K562 (cell line): ENCODE measurements at regions not wholly inside any gene's neighbourhood (a gene's known extent, or its start where the extent isn't known, plus 50 kb on each side); places are given as distances from the start of the nearest gene placed in this dataset.

Experiments
- ATAC-seq: fragments of 200-7000 bp; cut with Tn5 transposase; 3 replicates; pipeline ENCODE4 v1.9.1; 2020; ENCODE audit warnings: moderate library complexity
- BruUV-seq: library from RNA; stranded (reverse); fragments of 400-500 nt; replicated peaks from 2 replicates; lab custom pipeline; 2021; lab: Mats Ljungman, UMichigan
- CTCF ChIA-PET: fragments of 300-600 bp; formaldehyde crosslinking; extraction: SDS; loops from one replicate; lab custom pipeline; 2021; ENCODE audit warnings: low intra/inter-chr PET ratio; lab: Yijun Ruan, JAX
- POLR2A ChIA-PET: fragments of 300-600, 350-650 bp; sonication (Branson Sonifier 250); formaldehyde crosslinking; extraction: SDS; loops from one replicate; lab custom pipeline; 2021; ENCODE audit warnings: antibody characterized with exemption, inconsistent platforms; lab: Yijun Ruan, JAX
- DNase-seq, 4 experiments: peaks; one replicate each; pipeline versions ENCODE4 v3.0.0 to v3.0.0-alpha.2; 2011 to 2018; ENCODE audit warnings: low spot score in 3 of 4, mixed read lengths in 3 of 4; ENCODE audit errors: extremely low read depth in 1 of 4
- FAIRE-seq: peaks from 2 replicates; lab custom pipeline; 2011; peaks lifted over from hg19 to GRCh38; lab: Jason Lieb, UNC
- H2AFZ ChIP-seq: 2 replicates; pipeline ENCODE4 v1.6.0; 2011; ENCODE audit warnings: low read depth, low read length, control low read depth, inconsistent platforms
- H3K27ac ChIP-seq: fragments of 200-600 bp; 3 replicates; pipeline ENCODE4 v1.8.0; 2011; ENCODE audit warnings: low read depth, mild to moderate bottlenecking, control low read depth, inconsistent platforms, low read length, moderate library complexity, mixed read lengths; ENCODE audit errors: extremely low read depth
- H3K27me3 ChIP-seq, 2 experiments: fragments of 300-600 bp in 1 of 2; 2 replicates in 1 of 2; 3 replicates in 1 of 2; pipeline versions ENCODE4 v1.6.0 to v1.8.0; 2011; ENCODE audit warnings: inconsistent platforms in 2 of 2, low read length in 2 of 2, mild to moderate bottlenecking in 1 of 2, mixed read lengths in 1 of 2, moderate library complexity in 1 of 2; ENCODE audit not compliant: control insufficient read depth in 2 of 2, insufficient read depth in 2 of 2
- H3K36me3 ChIP-seq: fragments of 300-600 bp; 3 replicates; pipeline ENCODE4 v1.8.0; 2011; ENCODE audit warnings: mild to moderate bottlenecking, low read length, inconsistent platforms; ENCODE audit not compliant: control insufficient read depth, insufficient read depth
- H3K4me1 ChIP-seq, 2 experiments: fragments of 200-600 bp in 1 of 2; replicated peaks in 1 of 2; 2 replicates in 1 of 2; 3 replicates in 1 of 2; pipeline versions ENCODE4 v1.5.1 to v1.8.0; 2011; ENCODE audit warnings: inconsistent platforms in 2 of 2, low read length in 2 of 2, mild to moderate bottlenecking in 1 of 2, mixed read lengths in 1 of 2, moderate library complexity in 1 of 2; ENCODE audit not compliant: control insufficient read depth in 2 of 2, insufficient read depth in 2 of 2
- H3K4me2 ChIP-seq: 2 replicates; pipeline ENCODE4 v1.6.1; 2011; ENCODE audit warnings: low read length, control low read depth, inconsistent platforms, mixed read lengths; ENCODE audit not compliant: insufficient read depth
- H3K4me3 ChIP-seq: fragments of 200-600 bp; sonication (generic), shearing (Covaris generic); 2 replicates; pipeline ENCODE4 v1.5.1; 2016; ENCODE audit warnings: control low read depth, inconsistent platforms
- H3K79me2 ChIP-seq: fragments of 200-600 bp; 3 replicates; pipeline ENCODE4 v1.8.0; 2011; ENCODE audit warnings: low read length, inconsistent platforms; ENCODE audit not compliant: control insufficient read depth, insufficient read depth
- H3K9ac ChIP-seq, 2 experiments: 2 replicates each; pipeline versions ENCODE4 v1.6.0 to v1.6.1; 2011; ENCODE audit warnings: low read depth in 2 of 2, low read length in 2 of 2, control low read depth in 1 of 2, inconsistent platforms in 1 of 2, mild to moderate bottlenecking in 1 of 2, mixed read lengths in 1 of 2; ENCODE audit not compliant: insufficient read depth in 1 of 2
- H3K9me1 ChIP-seq: one replicate; pipeline ENCODE4 v1.6.0; 2011; ENCODE audit warnings: inconsistent platforms, mild to moderate bottlenecking, low read length, moderate library complexity; ENCODE audit not compliant: control insufficient read depth, insufficient read depth
- H3K9me3 ChIP-seq: replicated peaks from 2 replicates; pipeline ENCODE4 v1.5.1; 2011; ENCODE audit warnings: low read depth, low read length, inconsistent platforms; ENCODE audit not compliant: control insufficient read depth, insufficient read depth
- H4K20me1 ChIP-seq: replicated peaks from 2 replicates; pipeline ENCODE4 v1.6.1; 2011; ENCODE audit warnings: low read length, inconsistent platforms, mixed read lengths; ENCODE audit not compliant: control insufficient read depth, insufficient read depth
- HDAC6 ChIP-seq: IDR thresholded peaks from 2 replicates; pipeline ENCODE4 v1.6.1; 2012; ENCODE audit warnings: low read depth, mild to moderate bottlenecking, control low read depth, inconsistent platforms, low read length, moderate library complexity
- KLF1 ChIP-seq: fragments of 450-650 bp; IDR thresholded peaks from 2 replicates; pipeline ENCODE4 v1.6.1; 2016; ENCODE audit warnings: missing genetic modification characterization, missing compliant biosample characterization
- KLF16 ChIP-seq: IDR thresholded peaks from 2 replicates; pipeline ENCODE4 v1.6.1; 2016; ENCODE audit warnings: antibody characterized with exemption
- NBN ChIP-seq: fragments of 450-650 bp; IDR thresholded peaks from 2 replicates; pipeline ENCODE4 v1.6.1; 2016; ENCODE audit warnings: low read depth, mild to moderate bottlenecking
- NFIC ChIP-seq: fragments of 450-650 bp; IDR thresholded peaks from 2 replicates; pipeline ENCODE4 v1.6.1; 2017; ENCODE audit warnings: mild to moderate bottlenecking, inconsistent platforms
- RBBP5 ChIP-seq: fragments of 200-600 bp; sonication (generic); IDR thresholded peaks from 2 replicates; pipeline ENCODE4 v1.6.1; 2012; ENCODE audit warnings: borderline replicate concordance, mild to moderate bottlenecking, low read length, control low read depth, inconsistent platforms; ENCODE audit not compliant: insufficient read depth, poor library complexity, severe bottlenecking
- RFX7 ChIP-seq: fragments of 250-450 bp; sonication (Bioruptor Pico); IDR thresholded peaks from 2 replicates; pipeline ENCODE4 v1.5.1; 2021; ENCODE audit warnings: mild to moderate bottlenecking
- RUNX1 ChIP-seq: sonication (generic); IDR thresholded peaks from 2 replicates; pipeline ENCODE4 v1.6.1; 2016; ENCODE audit warnings: antibody characterized with exemption, low read depth
- SP1 ChIP-seq: sonication (generic); formaldehyde crosslinking; IDR thresholded peaks from 2 replicates; pipeline ENCODE4 v1.8.1; 2022; ENCODE audit warnings: mild to moderate bottlenecking, missing genetic modification reagents
- U2AF2 ChIP-seq: fragments of 200-400 bp; formaldehyde crosslinking; optimal IDR thresholded peaks from 2 replicates; pipeline ENCODE3; 2017; ENCODE audit warnings: low read depth, mild to moderate bottlenecking, low read length
- ZNF197 ChIP-seq: fragments of 200-800 bp; sonication (Bioruptor generic); IDR thresholded peaks from 2 replicates; pipeline ENCODE4 v1.6.1; 2016; ENCODE audit warnings: low read depth, missing genetic modification characterization, missing compliant biosample characterization
- WGBS: fragments of 100-300 bp; shearing (Covaris generic); methylation state at CpG from one replicate; pipeline ENCODE4 v1.1.6; 2016; ENCODE audit warnings: low coverage, mixed read lengths; ENCODE audit not compliant: insufficient coverage; ENCODE audit errors: missing lambda C conversion rate; 5-methylcytosine and 5-hydroxymethylcytosine counted together
- in situ Hi-C: fragments of 300-500 bp; cut with MboI; formaldehyde crosslinking; loops from 4 replicates; pipeline ENCODE4 v1.15.0; 2018; ENCODE audit warnings: inconsistent platforms, mixed read lengths
- intact Hi-C: fragments of 100-400 bp; cut with micrococcal nuclease; formaldehyde crosslinking; loops from 2 replicates; pipeline ENCODE4 v1.14.2; 2022
- TF ChIP-seq, protein P1 (sequence below): IDR thresholded peaks from 2 replicates; pipeline ENCODE4 v1.6.1; 2014; ENCODE audit warnings: antibody characterized with exemption
- TF ChIP-seq, protein P2 (sequence below): sonication (generic); formaldehyde crosslinking; IDR thresholded peaks from 2 replicates; pipeline ENCODE4 v1.5.0; 2020; ENCODE audit warnings: missing genetic modification reagents

GRCh38 chr16:48870141-48870540 lies 260.2 kb upstream of the N4BP1 start:
- H3K9me3 ChIP-seq = no peaks in the 10 kb centered on the region
- no peaks in the 10 kb centered on the region for H3K4me1 ChIP-seq
- H2AFZ ChIP-seq = no peak overlapping the region
- in situ Hi-C loops = no loop called here
- no peak overlapping the region for H3K4me3 ChIP-seq
- H3K79me2 ChIP-seq = no peaks in the 10 kb centered on the region
- no peaks in the 10 kb centered on the region for H3K36me3 ChIP-seq
- CTCF ChIA-PET = no interaction called here
- H3K9me1 ChIP-seq = no peaks in the 10 kb centered on the region
- no peaks in the 10 kb centered on the region for H3K27me3 ChIP-seq
- 0% methylated on average over 1 of the region's 2 CpGs for WGBS
- no peak overlapping the region for H3K4me2 ChIP-seq
- H4K20me1 ChIP-seq = no peaks in the 10 kb centered on the region; the same call in 1 of the 2 replicates
- TF ChIP-seq RUNX1 = no peak
- TF ChIP-seq, protein P1, sequence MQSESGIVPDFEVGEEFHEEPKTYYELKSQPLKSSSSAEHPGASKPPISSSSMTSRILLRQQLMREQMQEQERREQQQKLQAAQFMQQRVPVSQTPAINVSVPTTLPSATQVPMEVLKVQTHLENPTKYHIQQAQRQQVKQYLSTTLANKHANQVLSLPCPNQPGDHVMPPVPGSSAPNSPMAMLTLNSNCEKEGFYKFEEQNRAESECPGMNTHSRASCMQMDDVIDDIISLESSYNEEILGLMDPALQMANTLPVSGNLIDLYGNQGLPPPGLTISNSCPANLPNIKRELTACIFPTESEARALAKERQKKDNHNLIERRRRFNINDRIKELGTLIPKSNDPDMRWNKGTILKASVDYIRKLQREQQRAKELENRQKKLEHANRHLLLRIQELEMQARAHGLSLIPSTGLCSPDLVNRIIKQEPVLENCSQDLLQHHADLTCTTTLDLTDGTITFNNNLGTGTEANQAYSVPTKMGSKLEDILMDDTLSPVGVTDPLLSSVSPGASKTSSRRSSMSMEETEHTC = no peak
- TF ChIP-seq HDAC6 = no peak
- TF ChIP-seq RFX7 = no peak
- TF ChIP-seq, all 486 proteins: peak for 0
- intact Hi-C loops = no loop called here
- Histone ChIP-seq H3K27ac (no peak overlapping the region), H3K9ac (no peak overlapping the region)
- POLR2A ChIA-PET = no interaction called here
- DNase-seq = no peak
- no TSS peak for BruUV-seq
- ATAC-seq = no peak
- no peak for FAIRE-seq

GRCh38 chr16:48865520-48865919 lies 255.5 kb upstream of the N4BP1 start:
- Histone ChIP-seq H3K4me1 (no peaks in the 10 kb centered on the region), H3K27ac (no peak overlapping the region), H3K4me3 (no peak overlapping the region), H3K27me3 (no peaks in the 10 kb centered on the region), H3K4me2 (no peak overlapping the region), H3K36me3 (no peaks in the 10 kb centered on the region), H4K20me1 (no peaks in the 10 kb centered on the region; the same call in 1 of the 2 replicates), H3K79me2 (no peaks in the 10 kb centered on the region), H2AFZ (no peak overlapping the region), H3K9ac (no peak overlapping the region), H3K9me3 (no peaks in the 10 kb centered on the region), H3K9me1 (no peaks in the 10 kb centered on the region)
- no peak for DNase-seq
- in situ Hi-C loops = no loop called here
- intact Hi-C loops = no loop called here
- CTCF ChIA-PET = no interaction called here
- TF ChIP-seq ZNF197 (CRISPR knock-in tag) = no peak
- TF ChIP-seq RBBP5 = no peak
- TF ChIP-seq U2AF2 = no peak
- TF ChIP-seq NBN = no peak
- TF ChIP-seq, protein P2, sequence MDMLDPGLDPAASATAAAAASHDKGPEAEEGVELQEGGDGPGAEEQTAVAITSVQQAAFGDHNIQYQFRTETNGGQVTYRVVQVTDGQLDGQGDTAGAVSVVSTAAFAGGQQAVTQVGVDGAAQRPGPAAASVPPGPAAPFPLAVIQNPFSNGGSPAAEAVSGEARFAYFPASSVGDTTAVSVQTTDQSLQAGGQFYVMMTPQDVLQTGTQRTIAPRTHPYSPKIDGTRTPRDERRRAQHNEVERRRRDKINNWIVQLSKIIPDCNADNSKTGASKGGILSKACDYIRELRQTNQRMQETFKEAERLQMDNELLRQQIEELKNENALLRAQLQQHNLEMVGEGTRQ (CRISPR knock-in tag) = no peak
- TF ChIP-seq KLF1 = no peak
- TF ChIP-seq SP1 (CRISPR knock-in tag) = no peak
- no peak for TF ChIP-seq NFIC
- TF ChIP-seq KLF16 = no peak
- 0% methylated on average over 3 of the region's 3 CpGs for WGBS
- POLR2A ChIA-PET = interaction anchor here (0.7 to 1.5 kb wide), 3 partner anchors 10 to 1292 kb away, joined by 3 to 4 read pairs (median 3); no protein-coding TSS in a partner anchor
- no TSS peak for BruUV-seq
- no peak for ATAC-seq
- FAIRE-seq = no peak
